Neural cell (in vitro differentiated cells): ENCODE measurements at regions not wholly inside any gene's neighbourhood (a gene's known extent, or its start where the extent isn't known, plus 50 kb on each side); places are given as distances from the start of the nearest gene placed in this dataset.
A peak's percentile ranks its signal among the peaks of the same experiment; 100 is the strongest.

Experiments
- EP300 ChIP-seq: fragments of 450-650 bp; conservative IDR thresholded peaks from 2 replicates; pipeline ENCODE4 v1.6.1; 2014; ENCODE audit warnings: antibody characterized with exemption, mild to moderate bottlenecking, moderate library complexity; ENCODE audit not compliant: poor library complexity, severe bottlenecking
- EZH2 ChIP-seq: fragments of 200-600, 300-800 bp; shearing (Covaris generic), sonication (generic); IDR thresholded peaks from 2 replicates; pipeline ENCODE4 v1.6.1; 2014; ENCODE audit warnings: antibody characterized with exemption, low read length, borderline replicate concordance, mild to moderate bottlenecking; ENCODE audit not compliant: insufficient read depth, poor library complexity, severe bottlenecking
- MXI1 ChIP-seq: fragments of 450-650 bp; conservative IDR thresholded peaks from 2 replicates; pipeline ENCODE4 v1.6.1; 2014; ENCODE audit warnings: antibody characterized with exemption, mild to moderate bottlenecking; ENCODE audit not compliant: poor library complexity, severe bottlenecking
- POLR2AphosphoS5 ChIP-seq: IDR thresholded peaks from 2 replicates; pipeline ENCODE4 v1.6.1; 2012
- RAD21 ChIP-seq: fragments of 450-650 bp; conservative IDR thresholded peaks from 2 replicates; pipeline ENCODE4 v1.6.1; 2014; ENCODE audit warnings: antibody characterized with exemption, mild to moderate bottlenecking, moderate library complexity
- REST ChIP-seq: IDR thresholded peaks from 2 replicates; pipeline ENCODE4 v1.6.1; 2012; ENCODE audit warnings: borderline replicate concordance
- SMC3 ChIP-seq: fragments of 450-650 bp; conservative IDR thresholded peaks from 2 replicates; pipeline ENCODE4 v1.6.1; 2014; ENCODE audit warnings: antibody characterized with exemption, mild to moderate bottlenecking, moderate library complexity; ENCODE audit not compliant: poor library complexity
- TAF1 ChIP-seq: IDR thresholded peaks from 2 replicates; pipeline ENCODE4 v1.6.1; 2012; ENCODE audit warnings: low read depth
- TF ChIP-seq, protein P1 (sequence below): fragments of 450-650 bp; IDR thresholded peaks from 2 replicates; pipeline ENCODE4 v1.5.1; 2014; ENCODE audit warnings: antibody characterized with exemption, mild to moderate bottlenecking, moderate library complexity; ENCODE audit not compliant: poor library complexity, severe bottlenecking

GRCh38 chr2:53509831-53510388, 257.7 kb upstream of the CHAC2 start:
- TF ChIP-seq, protein P1, sequence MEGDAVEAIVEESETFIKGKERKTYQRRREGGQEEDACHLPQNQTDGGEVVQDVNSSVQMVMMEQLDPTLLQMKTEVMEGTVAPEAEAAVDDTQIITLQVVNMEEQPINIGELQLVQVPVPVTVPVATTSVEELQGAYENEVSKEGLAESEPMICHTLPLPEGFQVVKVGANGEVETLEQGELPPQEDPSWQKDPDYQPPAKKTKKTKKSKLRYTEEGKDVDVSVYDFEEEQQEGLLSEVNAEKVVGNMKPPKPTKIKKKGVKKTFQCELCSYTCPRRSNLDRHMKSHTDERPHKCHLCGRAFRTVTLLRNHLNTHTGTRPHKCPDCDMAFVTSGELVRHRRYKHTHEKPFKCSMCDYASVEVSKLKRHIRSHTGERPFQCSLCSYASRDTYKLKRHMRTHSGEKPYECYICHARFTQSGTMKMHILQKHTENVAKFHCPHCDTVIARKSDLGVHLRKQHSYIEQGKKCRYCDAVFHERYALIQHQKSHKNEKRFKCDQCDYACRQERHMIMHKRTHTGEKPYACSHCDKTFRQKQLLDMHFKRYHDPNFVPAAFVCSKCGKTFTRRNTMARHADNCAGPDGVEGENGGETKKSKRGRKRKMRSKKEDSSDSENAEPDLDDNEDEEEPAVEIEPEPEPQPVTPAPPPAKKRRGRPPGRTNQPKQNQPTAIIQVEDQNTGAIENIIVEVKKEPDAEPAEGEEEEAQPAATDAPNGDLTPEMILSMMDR = no peak
- peak; percentile 44 for TF ChIP-seq POLR2AphosphoS5
- TF ChIP-seq REST = no peak
- TF ChIP-seq EZH2 = no peak
- no peak for TF ChIP-seq EP300
- no peak for TF ChIP-seq RAD21
- no peak for TF ChIP-seq TAF1
- no peak for TF ChIP-seq SMC3
- TF ChIP-seq MXI1 = no peak
